Trophoblast cell (in vitro differentiated cells and primary cell): ENCODE measurements at regions not wholly inside any gene's neighbourhood (a gene's known extent, or its start where the extent isn't known, plus 50 kb on each side); places are given as distances from the start of the nearest gene placed in this dataset.
A peak's percentile ranks its signal among the peaks of the same experiment; 100 is the strongest.

Experiments
- DNase-seq, 2 donors: peaks; one replicate each; pipeline ENCODE4 v3.0.0-alpha.2; 2016
- H2AFZ ChIP-seq: 2 replicates; pipeline ENCODE4 v1.6.1; 2013; ENCODE audit warnings: low read length, moderate library complexity, mild to moderate bottlenecking; ENCODE audit not compliant: insufficient read depth, poor library complexity
- H2AK5ac ChIP-seq: 2 replicates; pipeline ENCODE4 v1.6.1; 2013; ENCODE audit warnings: mild to moderate bottlenecking, low read length
- H2BK120ac ChIP-seq: 2 replicates; pipeline ENCODE4 v1.6.1; 2013; ENCODE audit warnings: low read length, mild to moderate bottlenecking, moderate library complexity; ENCODE audit not compliant: insufficient read depth, poor library complexity
- H2BK12ac ChIP-seq: 2 replicates; pipeline ENCODE4 v1.6.1; 2013; ENCODE audit warnings: mild to moderate bottlenecking, low read length, moderate library complexity
- H2BK5ac ChIP-seq: 2 replicates; pipeline ENCODE4 v1.6.1; 2013; ENCODE audit warnings: low read length, low read depth, moderate library complexity, mild to moderate bottlenecking; ENCODE audit not compliant: poor library complexity
- H3K14ac ChIP-seq: 2 replicates; pipeline ENCODE4 v1.6.1; 2013; ENCODE audit warnings: mild to moderate bottlenecking, low read length
- H3K18ac ChIP-seq: 2 replicates; pipeline ENCODE4 v1.6.1; 2013; ENCODE audit warnings: mild to moderate bottlenecking, low read length
- H3K23ac ChIP-seq: 2 replicates; pipeline ENCODE4 v1.6.1; 2013; ENCODE audit warnings: low read length
- H3K27ac ChIP-seq: 2 replicates; pipeline ENCODE4 v1.5.1; 2013; ENCODE audit warnings: low read depth, mild to moderate bottlenecking, inconsistent platforms, low read length, moderate library complexity
- H3K27me3 ChIP-seq: 2 replicates; pipeline ENCODE4 v1.6.1; 2013; ENCODE audit warnings: inconsistent platforms, mild to moderate bottlenecking, low read length, moderate library complexity; ENCODE audit not compliant: insufficient read depth
- H3K36me3 ChIP-seq, 2 experiments: 1 replicate in 1 of 2; 2 replicates in 1 of 2; pipeline ENCODE4 v1.6.1; 2013; ENCODE audit warnings: low read length in 2 of 2, mild to moderate bottlenecking in 2 of 2, moderate library complexity in 1 of 2; ENCODE audit not compliant: insufficient read depth in 2 of 2, control insufficient read depth in 1 of 2
- H3K4ac ChIP-seq: 2 replicates; pipeline ENCODE4 v1.6.1; 2013; ENCODE audit warnings: low read depth, mild to moderate bottlenecking, low read length, moderate library complexity
- H3K4me1 ChIP-seq, 2 experiments: 1 replicate in 1 of 2; 2 replicates in 1 of 2; pipeline ENCODE4 v1.6.1; 2013; ENCODE audit warnings: low read length in 2 of 2, mild to moderate bottlenecking in 2 of 2, moderate library complexity in 1 of 2; ENCODE audit not compliant: insufficient read depth in 2 of 2, control insufficient read depth in 1 of 2
- H3K4me2 ChIP-seq: 2 replicates; pipeline ENCODE4 v1.6.1; 2013; ENCODE audit warnings: inconsistent platforms, mild to moderate bottlenecking, low read length, moderate library complexity
- H3K4me3 ChIP-seq: 2 replicates; pipeline ENCODE4 v1.5.1; 2013; ENCODE audit warnings: mild to moderate bottlenecking, low read depth, low read length, inconsistent platforms
- H3K79me1 ChIP-seq: one replicate; pipeline ENCODE4 v1.6.1; 2013; ENCODE audit warnings: low read length
- H3K79me2 ChIP-seq: 2 replicates; pipeline ENCODE4 v1.6.1; 2013; ENCODE audit warnings: low read length, mild to moderate bottlenecking; ENCODE audit not compliant: control insufficient read depth, insufficient read depth, poor library complexity
- H3K9ac ChIP-seq: 2 replicates; pipeline ENCODE4 v1.6.1; 2013; ENCODE audit warnings: mild to moderate bottlenecking, low read length
- H3K9me3 ChIP-seq: 2 replicates; pipeline ENCODE4 v1.6.1; 2013; ENCODE audit warnings: low read depth, mild to moderate bottlenecking, control low read depth, inconsistent platforms, low read length; ENCODE audit not compliant: insufficient read depth
- H4K12ac ChIP-seq: 2 replicates; pipeline ENCODE4 v1.6.1; 2013; ENCODE audit warnings: low read depth, mild to moderate bottlenecking, low read length, moderate library complexity
- H4K8ac ChIP-seq: 2 replicates; pipeline ENCODE4 v1.6.1; 2013; ENCODE audit warnings: low read depth, mild to moderate bottlenecking, low read length, moderate library complexity
- H4K91ac ChIP-seq: one replicate; pipeline ENCODE4 v1.6.1; 2013; ENCODE audit warnings: low read depth, mild to moderate bottlenecking, low read length, moderate library complexity
- WGBS: extraction: QIAGEN DNeasy Blood & Tissue Kit; methylation state at CpG from one replicate; pipeline ENCODE4 v1.1.7; 2013; ENCODE audit warnings: missing lambda C conversion rate; ENCODE audit not compliant: insufficient read length, insufficient coverage; ENCODE audit errors: extremely low coverage; 5-methylcytosine and 5-hydroxymethylcytosine counted together

- H3K79me1 ChIP-seq: no peaks in the 10 kb centered on the region
- no peak for DNase-seq
- H3K27ac ChIP-seq: no peak overlapping the region
- H3K14ac ChIP-seq: no peak overlapping the region
- H3K36me3 ChIP-seq: no peaks in the 10 kb centered on the region
- H2BK12ac ChIP-seq: no peak overlapping the region
- no CpG with 5 or more reads among the region's 8 CpGs for WGBS
- no peak overlapping the region for H4K12ac ChIP-seq
- H3K4ac ChIP-seq: no peak overlapping the region
- no peaks in the 10 kb centered on the region for H3K79me2 ChIP-seq
- H2BK5ac ChIP-seq: no peak overlapping the region
- H2BK120ac ChIP-seq: no peak overlapping the region
- H4K8ac ChIP-seq: no peak overlapping the region
- no peak overlapping the region for H3K4me3 ChIP-seq
- H3K4me2 ChIP-seq: no peak overlapping the region
- no peaks in the 10 kb centered on the region for H3K27me3 ChIP-seq
- H4K91ac ChIP-seq: no peak overlapping the region
- no peaks in the 10 kb centered on the region for H3K9me3 ChIP-seq
- no peak overlapping the region for H2AK5ac ChIP-seq
- H3K23ac ChIP-seq: no peak overlapping the region
- H2AFZ ChIP-seq: no peak overlapping the region
- no peak overlapping the region for H3K9ac ChIP-seq
- H3K4me1 ChIP-seq: no peaks in the 10 kb centered on the region
- no peak overlapping the region for H3K18ac ChIP-seq
These were observed 486.4 kb upstream of the ADARB2 start for GRCh38 chr10:2223548-2224320.

GRCh38 chr10:2222631-2223030, 485.3 kb upstream of the ADARB2 start:
- Histone ChIP-seq H4K8ac (no peak overlapping the region), H3K23ac (no peak overlapping the region), H3K18ac (no peak overlapping the region), H2AK5ac (no peak overlapping the region), H4K91ac (no peak overlapping the region), H3K79me1 (no peaks in the 10 kb centered on the region), H3K36me3 (no peaks in the 10 kb centered on the region), H3K4me2 (no peak overlapping the region), H3K27me3 (no peaks in the 10 kb centered on the region), H3K9me3 (no peaks in the 10 kb centered on the region), H2AFZ (no peak overlapping the region), H2BK120ac (no peak overlapping the region), H3K9ac (no peak overlapping the region), H3K4me1 (peaks cover 0 to under 1% of the 10 kb centered on the region in 2 experiments), H3K79me2 (no peaks in the 10 kb centered on the region), H3K27ac (no peak overlapping the region), H3K4ac (no peak overlapping the region), H3K4me3 (no peak overlapping the region), H2BK5ac (no peak overlapping the region), H2BK12ac (no peak overlapping the region), H4K12ac (no peak overlapping the region), H3K14ac (no peak overlapping the region)
- no peak for DNase-seq
- no CpG with 5 or more reads among the region's 6 CpGs for WGBS

- Histone ChIP-seq H3K27ac (peak overlapping the region; percentile 9), H4K8ac (no peak overlapping the region), H3K18ac (no peak overlapping the region), H3K36me3 (no peaks in the 10 kb centered on the region), H2BK120ac (no peak overlapping the region), H3K4me1 (peaks cover 14 to 18% of the 10 kb centered on the region in 2 experiments), H3K23ac (no peak overlapping the region), H2BK5ac (no peak overlapping the region), H2AK5ac (no peak overlapping the region), H4K91ac (no peak overlapping the region), H3K27me3 (no peaks in the 10 kb centered on the region), H2AFZ (no peak overlapping the region), H3K79me2 (no peaks in the 10 kb centered on the region), H3K9me3 (peaks cover 1% of the 10 kb centered on the region), H3K14ac (no peak overlapping the region), H3K9ac (no peak overlapping the region), H4K12ac (no peak overlapping the region), H3K4me2 (peak overlapping the region; percentile 44), H3K79me1 (peaks cover 8% of the 10 kb centered on the region), H3K4ac (no peak overlapping the region), H3K4me3 (no peak overlapping the region), H2BK12ac (no peak overlapping the region)
- no peak for DNase-seq
- WGBS: no CpG with 5 or more reads among the region's 10 CpGs
These were observed 477.5 kb upstream of the ADARB2 start for GRCh38 chr10:2214805-2215204.

GRCh38 chr10:2214092-2214491, 476.8 kb upstream of the ADARB2 start:
- Histone ChIP-seq H3K4me3 (no peak overlapping the region), H2AK5ac (no peak overlapping the region), H4K91ac (no peak overlapping the region), H2BK12ac (no peak overlapping the region), H4K8ac (no peak overlapping the region), H3K4me1 (peaks cover 14 to 18% of the 10 kb centered on the region in 2 experiments), H3K9me3 (peaks cover 1% of the 10 kb centered on the region), H4K12ac (no peak overlapping the region), H3K14ac (no peak overlapping the region), H3K4ac (no peak overlapping the region), H3K27ac (no peak overlapping the region), H3K4me2 (no peak overlapping the region), H2BK120ac (peak overlapping the region; percentile 38), H3K36me3 (no peaks in the 10 kb centered on the region), H3K23ac (no peak overlapping the region), H3K79me1 (peaks cover 8% of the 10 kb centered on the region), H3K18ac (no peak overlapping the region), H3K9ac (no peak overlapping the region), H3K79me2 (no peaks in the 10 kb centered on the region), H2AFZ (no peak overlapping the region), H2BK5ac (no peak overlapping the region), H3K27me3 (no peaks in the 10 kb centered on the region)
- no CpG with 5 or more reads among the region's 12 CpGs for WGBS
- DNase-seq: no peak
